ENCODE measurements at regions not wholly inside any gene's neighbourhood (a gene's known extent, or its start where the extent isn't known, plus 50 kb on each side); places are given as distances from the start of the nearest gene placed in this dataset.

- no peak overlapping the region for H3K27ac ChIP-seq
- no peaks in the 10 kb centered on the region for H3K79me2 ChIP-seq (ENCODE audit: insufficient read depth, low read depth)
- no peak overlapping the region for H3K9ac ChIP-seq
- no peaks in the 10 kb centered on the region for H3K36me3 ChIP-seq (ENCODE audit: insufficient read depth)
- H3K4me3 ChIP-seq (IDR thresholded peaks at IDR 0.05; ENCODE audit: insufficient read depth, low read depth, low read length): no peak overlapping the region
- no peak for TF ChIP-seq CTCF (conservative IDR thresholded peaks at IDR 0.05; ENCODE audit: low read depth, low read length)
- no peaks in the 10 kb centered on the region for H4K20me1 ChIP-seq (ENCODE audit: insufficient read depth)
- H3K4me1 ChIP-seq (ENCODE audit: low read depth, poor library complexity, severe bottlenecking): no peaks in the 10 kb centered on the region
- H2AFZ ChIP-seq (ENCODE audit: low read depth): no peak overlapping the region
- no peaks in the 10 kb centered on the region for H3K27me3 ChIP-seq (ENCODE audit: insufficient read depth, low read depth)
- H3K4me2 ChIP-seq: no peak overlapping the region
Measured at GRCh38 chr1:65514041-65514440, 93.6 kb downstream of the LEPR start.

GRCh38 chr1:65524931-65525265 is 104.4 kb downstream of the LEPR start:
- no peaks in the 10 kb centered on the region for H3K79me2 ChIP-seq (ENCODE audit: insufficient read depth, low read depth)
- H3K9ac ChIP-seq: no peak overlapping the region
- no peak overlapping the region for H3K27ac ChIP-seq
- TF ChIP-seq CTCF (conservative IDR thresholded peaks at IDR 0.05; ENCODE audit: low read depth, low read length): no peak
- H3K4me2 ChIP-seq: no peak overlapping the region
- H3K4me1 ChIP-seq (ENCODE audit: low read depth, poor library complexity, severe bottlenecking): no peaks in the 10 kb centered on the region
- no peak overlapping the region for H2AFZ ChIP-seq (ENCODE audit: low read depth)
- H4K20me1 ChIP-seq (ENCODE audit: insufficient read depth): no peaks in the 10 kb centered on the region
- H3K36me3 ChIP-seq (ENCODE audit: insufficient read depth): no peaks in the 10 kb centered on the region
- H3K4me3 ChIP-seq (IDR thresholded peaks at IDR 0.05; ENCODE audit: insufficient read depth, low read depth, low read length): no peak overlapping the region
- no peaks in the 10 kb centered on the region for H3K27me3 ChIP-seq (ENCODE audit: insufficient read depth, low read depth)

GRCh38 chr1:65525266-65526048 is 105.0 kb downstream of the LEPR start:
- Histone ChIP-seq H2AFZ (ENCODE audit: low read depth) (no peak overlapping the region), H3K4me3 (IDR thresholded peaks at IDR 0.05; ENCODE audit: insufficient read depth, low read depth, low read length) (no peak overlapping the region), H4K20me1 (ENCODE audit: insufficient read depth) (no peaks in the 10 kb centered on the region), H3K27ac (no peak overlapping the region), H3K27me3 (ENCODE audit: insufficient read depth, low read depth) (no peaks in the 10 kb centered on the region), H3K9ac (no peak overlapping the region), H3K4me1 (ENCODE audit: low read depth, poor library complexity, severe bottlenecking) (no peaks in the 10 kb centered on the region), H3K4me2 (no peak overlapping the region), H3K79me2 (ENCODE audit: insufficient read depth, low read depth) (no peaks in the 10 kb centered on the region), H3K36me3 (ENCODE audit: insufficient read depth) (no peaks in the 10 kb centered on the region)
- TF ChIP-seq CTCF (conservative IDR thresholded peaks at IDR 0.05; ENCODE audit: low read depth, low read length): no peak

- no peaks in the 10 kb centered on the region for H4K20me1 ChIP-seq (ENCODE audit: insufficient read depth)
- no peaks in the 10 kb centered on the region for H3K27me3 ChIP-seq (ENCODE audit: insufficient read depth, low read depth)
- no peak overlapping the region for H3K4me3 ChIP-seq (IDR thresholded peaks at IDR 0.05; ENCODE audit: insufficient read depth, low read depth, low read length)
- H3K4me1 ChIP-seq (ENCODE audit: low read depth, poor library complexity, severe bottlenecking): no peaks in the 10 kb centered on the region
- no peak overlapping the region for H3K27ac ChIP-seq
- H2AFZ ChIP-seq (ENCODE audit: low read depth): no peak overlapping the region
- no peaks in the 10 kb centered on the region for H3K79me2 ChIP-seq (ENCODE audit: insufficient read depth, low read depth)
- no peak overlapping the region for H3K9ac ChIP-seq
- no peaks in the 10 kb centered on the region for H3K36me3 ChIP-seq (ENCODE audit: insufficient read depth)
- H3K4me2 ChIP-seq: no peak overlapping the region
- TF ChIP-seq CTCF (conservative IDR thresholded peaks at IDR 0.05; ENCODE audit: low read depth, low read length): no peak
Measured at GRCh38 chr1:65526049-65526556, 105.6 kb downstream of the LEPR start.
